ENCODE measurements at regions not wholly inside any gene's neighbourhood (a gene's known extent, or its start where the extent isn't known, plus 50 kb on each side); places are given as distances from the start of the nearest gene placed in this dataset.

- TF ChIP-seq CTCF (IDR thresholded peaks at IDR 0.05; ENCODE audit: low read depth, low read length) (no peak), EZH2phosphoT487 (IDR thresholded peaks at IDR 0.05; ENCODE audit: low read depth) (no peak)
These were observed 54.9 kb upstream of the NEK7 start for GRCh38 chr1:198101716-198102453.
